GM23338 (cell line): ENCODE measurements at regions not wholly inside any gene's neighbourhood (a gene's known extent, or its start where the extent isn't known, plus 50 kb on each side); places are given as distances from the start of the nearest gene placed in this dataset.

Experiments used
- ATAC-seq: fragments of 200-7000 bp; cut with Tn5 transposase; 3 replicates; pipeline ENCODE4 v1.9.1; 2020
- DNase-seq: peaks from one replicate; pipeline ENCODE4 v3.0.0-alpha.2; 2015; ENCODE audit warnings: low spot score
- H2AFZ ChIP-seq: fragments of 200-600 bp; sonication (generic); 2 replicates; pipeline ENCODE4 v1.8.0; 2016; ENCODE audit warnings: antibody characterized with exemption, mild to moderate bottlenecking, moderate library complexity
- H3F3A ChIP-seq: fragments of 200-600 bp; sonication (generic); replicated peaks from 2 replicates; pipeline ENCODE4 v1.8.0; 2017; ENCODE audit warnings: antibody characterized with exemption, mixed run types, low read depth
- H3K27ac ChIP-seq: fragments of 200-600 bp; sonication (generic); 2 replicates; pipeline ENCODE4 v1.6.1; 2016; ENCODE audit warnings: low read depth
- H3K27me3 ChIP-seq: fragments of 200-600 bp; sonication (generic); 2 replicates; pipeline ENCODE4 v1.8.0; 2016; ENCODE audit warnings: mild to moderate bottlenecking, mixed run types, moderate library complexity; ENCODE audit not compliant: insufficient read depth
- H3K36me3 ChIP-seq: fragments of 200-600 bp; sonication (generic); 2 replicates; pipeline ENCODE4 v1.8.0; 2016; ENCODE audit warnings: mild to moderate bottlenecking; ENCODE audit not compliant: insufficient read depth
- H3K4me1 ChIP-seq: fragments of 200-600 bp; sonication (generic); 2 replicates; pipeline ENCODE4 v1.8.0; 2016; ENCODE audit warnings: mild to moderate bottlenecking, moderate library complexity; ENCODE audit not compliant: insufficient read depth
- H3K4me2 ChIP-seq: fragments of 200-600 bp; sonication (generic); 2 replicates; pipeline ENCODE4 v1.7.1; 2017; ENCODE audit warnings: mixed run types
- H3K4me3 ChIP-seq: fragments of 200-600 bp; sonication (generic); 2 replicates; pipeline ENCODE4 v1.6.1; 2016; ENCODE audit warnings: mixed run types
- H3K79me2 ChIP-seq: fragments of 200-600 bp; sonication (generic); replicated peaks from 2 replicates; pipeline ENCODE4 v1.8.0; 2017; ENCODE audit warnings: mild to moderate bottlenecking; ENCODE audit not compliant: insufficient read depth
- H3K9me2 ChIP-seq: fragments of 200-600 bp; sonication (generic); 2 replicates; pipeline ENCODE4 v1.8.0; 2017; ENCODE audit not compliant: insufficient read depth
- H4K20me1 ChIP-seq: fragments of 200-600 bp; sonication (generic); replicated peaks from 2 replicates; pipeline ENCODE4 v1.8.0; 2017; ENCODE audit warnings: mild to moderate bottlenecking; ENCODE audit not compliant: insufficient read depth
- H3K27ac Mint-ChIP-seq: 2 replicates; pipeline ENCODE4 v1.8.0; 2020; ENCODE audit warnings: inconsistent platforms, mild to moderate bottlenecking, moderate library complexity, mixed read lengths
- H3K27me3 Mint-ChIP-seq: 3 replicates; pipeline ENCODE4 v1.8.0; 2022; ENCODE audit warnings: low read depth, mild to moderate bottlenecking, moderate library complexity, mixed read lengths, inconsistent platforms; ENCODE audit not compliant: insufficient read depth, poor library complexity
- H3K36me3 Mint-ChIP-seq: 3 replicates; pipeline ENCODE4 v1.8.0; 2021; ENCODE audit warnings: low read depth, mild to moderate bottlenecking, inconsistent platforms, moderate library complexity, mixed read lengths
- H3K4me1 Mint-ChIP-seq: 3 replicates; pipeline ENCODE4 v1.8.0; 2020; ENCODE audit warnings: mild to moderate bottlenecking, inconsistent platforms, mixed read lengths
- H3K4me3 Mint-ChIP-seq: 3 replicates; pipeline ENCODE4 v1.8.0; 2021; ENCODE audit warnings: moderate library complexity, mild to moderate bottlenecking, inconsistent platforms, mixed read lengths
- H3K9me3 Mint-ChIP-seq: 3 replicates; pipeline ENCODE4 v1.8.0; 2020; ENCODE audit warnings: moderate library complexity, mild to moderate bottlenecking, inconsistent platforms, mixed read lengths
- CREB1 ChIP-seq: fragments of 250-450 bp; sonication (Bioruptor Pico); IDR thresholded peaks from 2 replicates; pipeline ENCODE4 v1.5.0; 2020; ENCODE audit warnings: low read depth, mild to moderate bottlenecking, moderate library complexity
- CTCF ChIP-seq, 2 experiments: fragments of 200-600 bp in 1 of 2; sonication (generic) in 1 of 2; conservative IDR thresholded peaks; 2 replicates each; pipeline versions ENCODE4 v1.5.1 to v1.6.1; 2016 to 2017; ENCODE audit warnings: antibody characterized with exemption in 2 of 2, low read depth in 2 of 2, mild to moderate bottlenecking in 2 of 2, moderate library complexity in 1 of 2
- ETS1 ChIP-seq: IDR thresholded peaks from 2 replicates; pipeline ENCODE4 v1.6.1; 2016; ENCODE audit warnings: antibody characterized with exemption
- EZH2phosphoT487 ChIP-seq: fragments of 200-600 bp; sonication (generic); IDR thresholded peaks from one replicate; pipeline ENCODE4 v1.8.1; 2018; ENCODE audit warnings: antibody characterized with exemption; ENCODE audit not compliant: unreplicated experiment
- NANOG ChIP-seq: IDR thresholded peaks from 2 replicates; pipeline ENCODE4 v1.6.1; 2016; ENCODE audit warnings: antibody characterized with exemption, borderline replicate concordance
- REST ChIP-seq: IDR thresholded peaks from one replicate; pipeline ENCODE4 v1.6.1; 2018; ENCODE audit warnings: antibody characterized with exemption; ENCODE audit not compliant: unreplicated experiment
- ZNF114 ChIP-seq: fragments of 250-450 bp; sonication (Bioruptor Pico); IDR thresholded peaks from 2 replicates; pipeline ENCODE4 v1.5.0; 2020; ENCODE audit warnings: mild to moderate bottlenecking, moderate library complexity
- ZNF462 ChIP-seq: fragments of 250-450 bp; sonication (Bioruptor Pico); IDR thresholded peaks from 2 replicates; pipeline ENCODE4 v1.5.0; 2020; ENCODE audit warnings: mild to moderate bottlenecking, moderate library complexity

- H3K9me3 Mint-ChIP-seq = no peaks in the 10 kb centered on the region
- Histone ChIP-seq H4K20me1 (no peaks in the 10 kb centered on the region), H3K36me3 (no peaks in the 10 kb centered on the region), H3K79me2 (no peaks in the 10 kb centered on the region), H2AFZ (no peak overlapping the region), H3F3A (no peaks in the 10 kb centered on the region), H3K27ac (no peak overlapping the region), H3K4me3 (no peak overlapping the region), H3K9me2 (no peaks in the 10 kb centered on the region), H3K27me3 (no peaks in the 10 kb centered on the region), H3K4me2 (peak overlapping the region; percentile 19; the same call in 1 of the 2 replicates), H3K4me1 (peaks cover 18% of the 10 kb centered on the region)
- H3K27me3 Mint-ChIP-seq = no peaks in the 10 kb centered on the region
- H3K4me1 Mint-ChIP-seq = peaks cover 30% of the 10 kb centered on the region
- TF ChIP-seq EZH2phosphoT487 (no peak), NANOG (no peak), ZNF462 (CRISPR knock-in tag) (peak; percentile 97), ZNF114 (CRISPR knock-in tag) (peak; percentile 94), CREB1 (CRISPR knock-in tag) (no peak), REST (no peak), ETS1 (no peak), CTCF (conservative IDR thresholded peaks at IDR 0.05; ENCODE audit: low read depth in 2 of 2) (no peak)
- ATAC-seq = peak; percentile 96
- H3K36me3 Mint-ChIP-seq = no peaks in the 10 kb centered on the region
- DNase-seq = peak; percentile 68
- no peak overlapping the region for H3K4me3 Mint-ChIP-seq
- H3K27ac Mint-ChIP-seq = peak overlapping the region; percentile 85
Measured at GRCh38 chr5:155512329-155512728, 498.8 kb downstream of the KIF4B start.
